Activated T-cell treated with anti-CD3 and anti-CD28 coated beads, Interleukin-2, amount 50 U/mL, for 72 hours (primary cell): ENCODE measurements at regions not wholly inside any gene's neighbourhood (a gene's known extent, or its start where the extent isn't known, plus 50 kb on each side); places are given as distances from the start of the nearest gene placed in this dataset.

ENCODE experiments used
- ATAC-seq, 2 donors: fragments of 150-1000 bp; cut with Tn5 transposase; replicated peaks in 1 of 2; 2 replicates each; pipeline ENCODE4 v1.10.0; 2021; ENCODE audit warnings: moderate library complexity in 2 of 2, mild to moderate bottlenecking in 1 of 2
- DNase-seq, 2 donors: peaks; one replicate each; pipeline ENCODE4 v3.0.0; 2021 to 2022; ENCODE audit warnings: mixed read lengths in 1 of 2
- H3K27ac Mint-ChIP-seq: one replicate; pipeline ENCODE4 v1.8.0; 2022; ENCODE audit warnings: mild to moderate bottlenecking, moderate library complexity, mixed read lengths
- H3K27me3 Mint-ChIP-seq: one replicate; pipeline ENCODE4 v1.8.0; 2022; ENCODE audit warnings: low read depth, mixed read lengths
- H3K36me3 Mint-ChIP-seq, 2 donors: one replicate each; pipeline ENCODE4 v1.8.0; 2022; ENCODE audit warnings: mixed read lengths in 2 of 2, mild to moderate bottlenecking in 1 of 2; ENCODE audit not compliant: insufficient read depth in 2 of 2
- H3K4me1 Mint-ChIP-seq: one replicate; pipeline ENCODE4 v1.8.0; 2022; ENCODE audit warnings: low read depth, mixed read lengths
- H3K4me3 Mint-ChIP-seq, 2 donors: one replicate each; pipeline ENCODE4 v1.8.0; 2022; ENCODE audit warnings: mild to moderate bottlenecking in 2 of 2, mixed read lengths in 2 of 2, moderate library complexity in 2 of 2
- H3K9me3 Mint-ChIP-seq, 2 donors: one replicate each; pipeline ENCODE4 v1.8.0; 2022; ENCODE audit warnings: mixed read lengths in 2 of 2

GRCh38 chrX:45360571-45360970 lies 159.9 kb upstream of the DIPK2B start:
- H3K9me3 Mint-ChIP-seq, result peaks cover 0 to 6% of the 10 kb centered on the region in 2 donors
- ATAC-seq (no peak), DNase-seq (no peak)
- H3K4me1 Mint-ChIP-seq, result no peaks in the 10 kb centered on the region
- no peak overlapping the region for H3K4me3 Mint-ChIP-seq
- peaks cover 2 to 5% of the 10 kb centered on the region in 2 donors for H3K36me3 Mint-ChIP-seq
- no peak overlapping the region for H3K27ac Mint-ChIP-seq
- H3K27me3 Mint-ChIP-seq, result peaks cover 38% of the 10 kb centered on the region

- no peak for ATAC-seq
- DNase-seq, result no peak
- H3K27me3 Mint-ChIP-seq, result peaks cover 44% of the 10 kb centered on the region
- no peak overlapping the region for H3K4me3 Mint-ChIP-seq
- H3K4me1 Mint-ChIP-seq, result no peaks in the 10 kb centered on the region
- H3K9me3 Mint-ChIP-seq, result peaks cover 0 to 10% of the 10 kb centered on the region in 2 donors
- no peak overlapping the region for H3K27ac Mint-ChIP-seq
- H3K36me3 Mint-ChIP-seq, result peaks cover 3 to 5% of the 10 kb centered on the region in 2 donors
Observed at GRCh38 chrX:45358392-45358791, 157.7 kb upstream of the DIPK2B start.

GRCh38 chrX:45353456-45353855 lies 152.8 kb upstream of the DIPK2B start:
- ATAC-seq, result no peak
- Mint-ChIP-seq H3K4me1 (no peaks in the 10 kb centered on the region), H3K9me3 (peaks cover 4 to 17% of the 10 kb centered on the region in 2 donors)

GRCh38 chrX:45352611-45353010 lies 151.9 kb upstream of the DIPK2B start:
- Mint-ChIP-seq H3K27ac (no peak overlapping the region), H3K4me1 (no peaks in the 10 kb centered on the region), H3K36me3 (peaks cover 2 to 6% of the 10 kb centered on the region in 2 donors), H3K9me3 (peaks cover 4 to 13% of the 10 kb centered on the region in 2 donors), H3K27me3 (peaks cover 40% of the 10 kb centered on the region), H3K4me3 (no peak overlapping the region)
- DNase-seq (no peak), ATAC-seq (no peak)

More at GRCh38 chrX:45353456-45353855, 152.8 kb upstream of the DIPK2B start:
- Mint-ChIP-seq H3K36me3 (peaks cover 4 to 8% of the 10 kb centered on the region in 2 donors), H3K27me3 (peaks cover 34% of the 10 kb centered on the region), H3K4me3 (no peak overlapping the region), H3K27ac (no peak overlapping the region)
- no peak for DNase-seq

- H3K27me3 Mint-ChIP-seq, result peaks cover 31% of the 10 kb centered on the region
Observed at GRCh38 chrX:45351478-45351877, 150.8 kb upstream of the DIPK2B start.

GRCh38 chrX:45348296-45348695 lies 147.6 kb upstream of the DIPK2B start:
- DNase-seq, result no peak
- H3K9me3 Mint-ChIP-seq, result peaks cover 4 to 7% of the 10 kb centered on the region in 2 donors
- H3K36me3 Mint-ChIP-seq, result peaks cover 0 to 4% of the 10 kb centered on the region in 2 donors
- ATAC-seq, result no peak
- H3K27ac Mint-ChIP-seq, result no peak overlapping the region
- H3K4me1 Mint-ChIP-seq, result no peaks in the 10 kb centered on the region
- H3K27me3 Mint-ChIP-seq, result peaks cover 24% of the 10 kb centered on the region
- no peak overlapping the region for H3K4me3 Mint-ChIP-seq

More at GRCh38 chrX:45351478-45351877, 150.8 kb upstream of the DIPK2B start:
- ATAC-seq, result no peak
- no peak for DNase-seq
- Mint-ChIP-seq H3K9me3 (peaks cover 4 to 10% of the 10 kb centered on the region in 2 donors), H3K27ac (no peak overlapping the region), H3K4me3 (no peak overlapping the region), H3K4me1 (no peaks in the 10 kb centered on the region), H3K36me3 (peaks cover 2 to 4% of the 10 kb centered on the region in 2 donors)

GRCh38 chrX:45347877-45348276 lies 147.2 kb upstream of the DIPK2B start:
- Mint-ChIP-seq H3K4me1 (no peaks in the 10 kb centered on the region), H3K36me3 (peaks cover 0 to 4% of the 10 kb centered on the region in 2 donors), H3K9me3 (peaks cover 4 to 7% of the 10 kb centered on the region in 2 donors), H3K27me3 (peaks cover 24% of the 10 kb centered on the region), H3K27ac (no peak overlapping the region), H3K4me3 (no peak overlapping the region)
- DNase-seq, result no peak
- ATAC-seq, result no peak

- Mint-ChIP-seq H3K36me3 (no peaks in the 10 kb centered on the region), H3K4me3 (no peak overlapping the region), H3K9me3 (peaks cover 0 to 3% of the 10 kb centered on the region in 2 donors), H3K4me1 (no peaks in the 10 kb centered on the region), H3K27me3 (peaks cover 11% of the 10 kb centered on the region), H3K27ac (no peak overlapping the region)
- ATAC-seq (no peak), DNase-seq (no peak)
Observed at GRCh38 chrX:45344594-45344993, 143.9 kb upstream of the DIPK2B start.

GRCh38 chrX:45329217-45329616 lies 128.5 kb upstream of the DIPK2B start:
- H3K4me3 Mint-ChIP-seq, result no peak overlapping the region
- ATAC-seq, result no peak
- no peak overlapping the region for H3K27ac Mint-ChIP-seq
- no peaks in the 10 kb centered on the region for H3K9me3 Mint-ChIP-seq
- H3K27me3 Mint-ChIP-seq, result peaks cover 52% of the 10 kb centered on the region
- DNase-seq, result no peak
- H3K36me3 Mint-ChIP-seq, result no peaks in the 10 kb centered on the region
- H3K4me1 Mint-ChIP-seq, result no peaks in the 10 kb centered on the region

- DNase-seq, result no peak
- Mint-ChIP-seq H3K4me3 (no peak overlapping the region), H3K36me3 (no peaks in the 10 kb centered on the region), H3K4me1 (no peaks in the 10 kb centered on the region), H3K9me3 (no peaks in the 10 kb centered on the region), H3K27me3 (peaks cover 51% of the 10 kb centered on the region), H3K27ac (no peak overlapping the region)
- no peak for ATAC-seq
Observed at GRCh38 chrX:45324941-45325340, 124.3 kb upstream of the DIPK2B start.

GRCh38 chrX:45323387-45323786 lies 122.7 kb upstream of the DIPK2B start:
- Mint-ChIP-seq H3K27ac (no peak overlapping the region), H3K9me3 (no peaks in the 10 kb centered on the region), H3K4me3 (no peak overlapping the region), H3K27me3 (peaks cover 50% of the 10 kb centered on the region), H3K36me3 (no peaks in the 10 kb centered on the region), H3K4me1 (no peaks in the 10 kb centered on the region)
- DNase-seq (no peak), ATAC-seq (no peak)

- Mint-ChIP-seq H3K4me3 (no peak overlapping the region), H3K9me3 (no peaks in the 10 kb centered on the region), H3K36me3 (no peaks in the 10 kb centered on the region), H3K27ac (no peak overlapping the region), H3K27me3 (peaks cover 47% of the 10 kb centered on the region), H3K4me1 (no peaks in the 10 kb centered on the region)
- ATAC-seq (no peak), DNase-seq (no peak)
Observed at GRCh38 chrX:45322820-45323219, 122.1 kb upstream of the DIPK2B start.

GRCh38 chrX:45322382-45322781 lies 121.7 kb upstream of the DIPK2B start:
- Mint-ChIP-seq H3K27ac (no peak overlapping the region), H3K4me1 (no peaks in the 10 kb centered on the region), H3K4me3 (no peak overlapping the region), H3K9me3 (no peaks in the 10 kb centered on the region), H3K27me3 (peaks cover 47% of the 10 kb centered on the region), H3K36me3 (no peaks in the 10 kb centered on the region)
- DNase-seq (peak; percentile 6 to 9), ATAC-seq (no peak)

GRCh38 chrX:45320191-45320590 lies 119.5 kb upstream of the DIPK2B start:
- peaks cover 55% of the 10 kb centered on the region for H3K27me3 Mint-ChIP-seq
- no peak overlapping the region for H3K4me3 Mint-ChIP-seq
- H3K36me3 Mint-ChIP-seq, result no peaks in the 10 kb centered on the region
- no peak overlapping the region for H3K27ac Mint-ChIP-seq
- no peaks in the 10 kb centered on the region for H3K9me3 Mint-ChIP-seq
- ATAC-seq (no peak), DNase-seq (no peak)
- no peaks in the 10 kb centered on the region for H3K4me1 Mint-ChIP-seq
